RKO (cell line): ENCODE measurements at regions not wholly inside any gene's neighbourhood (a gene's known extent, or its start where the extent isn't known, plus 50 kb on each side); places are given as distances from the start of the nearest gene placed in this dataset.
A peak's percentile ranks its signal among the peaks of the same experiment; 100 is the strongest.

Experiments
- DNase-seq: peaks from one replicate; pipeline ENCODE4 v3.0.0-alpha.2; 2016; ENCODE audit warnings: low spot score

GRCh38 chr4:34878961-34879360, 1365.4 kb downstream of the ARAP2 start:
- no peak for DNase-seq

DNA sequence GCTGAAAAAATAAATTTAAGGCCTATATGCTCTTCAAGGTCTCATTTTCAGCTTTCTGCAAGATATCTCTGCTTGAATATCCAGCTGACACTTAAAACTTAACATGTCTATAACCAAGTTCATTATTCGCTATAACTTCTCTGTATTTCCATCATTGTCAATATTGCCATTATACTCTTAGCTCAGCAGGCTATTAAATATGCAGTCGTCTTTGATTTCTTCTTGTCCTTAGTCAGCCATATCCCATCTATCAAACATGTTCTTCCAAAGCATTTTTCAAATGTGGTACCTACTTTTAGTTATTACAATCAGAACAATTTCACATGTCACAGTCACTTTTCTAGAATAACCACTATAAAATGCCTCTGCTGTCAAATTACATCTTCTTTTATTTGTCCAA, 1364.1 kb downstream of the ARAP2 start:
- no peak for DNase-seq

DNA sequence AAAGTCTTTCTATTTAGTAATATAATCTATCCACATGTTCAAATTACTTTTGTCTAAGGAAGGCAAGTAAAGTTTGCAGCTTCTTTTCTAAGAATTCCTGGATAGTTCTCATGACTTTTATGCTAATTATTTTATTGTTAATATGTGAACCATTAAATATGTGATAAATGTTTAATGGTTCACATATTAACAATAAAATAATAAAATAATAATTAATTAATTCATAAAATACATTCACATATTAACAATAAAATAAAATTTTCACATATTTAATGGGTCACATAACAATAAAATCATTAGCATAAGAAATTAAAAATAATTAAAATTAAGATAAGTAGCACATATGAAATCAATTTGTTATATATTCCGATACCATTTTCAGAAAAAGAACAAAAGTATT, 1352.4 kb downstream of the ARAP2 start:
- no peak for DNase-seq

DNA sequence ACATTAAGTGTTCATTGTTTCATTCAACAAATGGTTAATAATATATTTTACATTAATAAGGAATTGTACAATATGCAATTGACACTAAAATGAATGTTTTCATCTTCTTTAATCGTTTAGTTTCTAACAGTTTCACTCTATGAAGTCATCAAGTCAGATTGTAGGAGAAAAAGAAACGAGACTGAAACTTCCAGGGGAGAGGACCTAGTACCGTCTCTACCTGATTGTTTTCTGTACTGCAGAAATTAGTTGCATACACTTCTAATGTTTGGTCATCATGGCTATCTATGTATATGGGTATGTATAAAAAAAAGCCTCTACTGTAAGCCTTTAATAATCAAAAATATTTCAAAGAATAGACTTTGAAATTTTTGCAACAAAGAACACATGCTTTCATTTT, 1350.9 kb downstream of the ARAP2 start:
- no peak for DNase-seq

- no peak for DNase-seq
These were observed 1324.3 kb downstream of the ARAP2 start for GRCh38 chr4:34920032-34920431.

DNA sequence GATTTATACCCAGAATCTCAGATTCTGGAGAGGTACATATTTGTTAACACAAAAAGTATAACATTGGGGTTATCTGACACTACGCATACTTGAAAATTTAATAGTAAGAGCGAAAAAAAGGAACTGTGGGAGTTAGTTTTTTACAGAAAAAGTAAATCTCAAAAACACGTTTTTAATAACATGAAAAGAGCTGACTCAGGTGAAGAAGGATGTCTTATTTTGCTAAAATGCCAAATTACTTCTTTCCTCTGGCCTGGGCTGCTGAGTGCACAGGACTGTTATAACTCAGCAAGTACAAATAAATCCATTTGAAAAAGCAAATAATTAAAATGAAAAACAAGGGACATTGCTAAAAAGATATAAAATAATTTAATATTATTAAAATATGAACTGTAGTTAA, 1322.9 kb downstream of the ARAP2 start:
- no peak for DNase-seq

DNA sequence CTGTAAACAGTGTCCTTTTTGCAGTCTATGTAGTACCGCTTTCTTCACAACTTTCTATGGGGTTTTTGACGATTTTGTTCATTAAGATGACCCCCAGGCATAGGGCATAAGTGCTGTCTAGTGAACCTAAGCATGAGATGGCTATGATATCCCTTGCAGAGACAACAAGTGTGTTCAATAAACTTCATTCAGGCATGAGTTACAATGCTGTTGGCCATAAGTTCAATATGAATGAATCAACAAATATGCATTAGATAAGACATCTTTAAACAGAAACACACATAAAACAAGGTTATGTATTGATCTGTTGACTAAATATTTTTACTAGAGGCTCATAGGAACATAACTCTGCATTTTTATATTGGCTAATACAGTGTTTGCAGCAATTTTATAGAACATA, 1322.0 kb downstream of the ARAP2 start:
- no peak for DNase-seq

DNA sequence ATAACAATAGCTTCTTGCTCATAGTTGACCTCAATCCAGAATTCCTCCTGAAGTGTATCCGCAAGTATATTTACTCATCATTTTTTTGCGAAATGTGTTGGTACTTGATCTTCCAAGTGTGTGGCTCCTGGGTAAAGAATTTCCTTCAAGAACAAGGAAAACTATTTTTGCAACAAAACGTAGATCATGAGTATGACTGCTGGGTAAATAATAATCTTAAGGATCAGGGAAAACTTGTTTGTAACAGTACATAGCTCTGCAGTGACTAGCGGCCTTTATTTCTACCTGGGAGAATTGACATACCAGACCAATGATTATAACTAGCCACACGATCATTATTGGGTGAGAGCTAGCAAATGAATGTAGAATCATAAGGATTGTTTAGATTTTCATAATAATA, 1311.7 kb downstream of the ARAP2 start:
- no peak for DNase-seq

DNA sequence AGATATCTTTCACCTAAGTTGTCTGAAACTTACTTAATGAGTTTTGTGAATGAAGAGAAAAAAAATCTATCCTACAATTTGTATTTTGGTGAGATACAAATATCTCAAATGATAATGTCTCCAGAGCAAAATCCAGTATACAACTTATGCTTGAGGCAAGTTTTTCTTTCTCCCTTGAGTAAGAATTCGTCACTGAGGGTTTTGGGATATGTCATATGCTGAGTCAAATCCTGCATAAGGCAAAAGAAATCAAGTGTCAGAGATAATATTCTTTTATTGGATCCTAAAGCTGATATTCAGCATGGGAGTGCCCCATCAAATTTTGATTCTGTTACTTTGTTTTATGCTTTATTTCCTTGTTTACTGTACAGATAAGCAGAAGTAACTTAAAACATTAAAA, 1308.6 kb downstream of the ARAP2 start:
- DNase-seq, result peak; percentile 31

DNA sequence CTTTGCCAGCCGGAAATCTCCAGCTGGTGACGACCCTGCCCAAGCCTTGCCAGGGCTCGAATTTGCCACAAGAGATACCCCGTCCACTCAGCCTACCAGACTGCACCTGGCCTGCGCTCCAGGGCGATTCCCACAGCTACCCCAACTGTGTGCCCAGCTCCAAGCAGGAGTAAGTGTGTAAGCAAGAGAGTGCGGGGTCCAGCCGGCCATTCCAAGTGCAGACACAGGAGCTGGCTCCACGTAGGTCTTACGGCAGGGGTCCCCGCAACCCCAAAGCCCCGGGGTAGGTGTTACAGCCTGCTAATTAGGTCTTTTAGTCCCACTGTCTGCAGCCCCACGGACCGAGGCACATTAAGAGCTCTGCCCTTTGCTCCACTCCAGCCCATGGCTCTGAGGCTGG, 1305.2 kb downstream of the ARAP2 start:
- DNase-seq, result no peak

- DNase-seq, result no peak
These were observed 1300.5 kb downstream of the ARAP2 start for GRCh38 chr4:34943741-34944386.

GRCh38 chr4:34950926-34951325, 1293.4 kb downstream of the ARAP2 start:
- no peak for DNase-seq

DNA sequence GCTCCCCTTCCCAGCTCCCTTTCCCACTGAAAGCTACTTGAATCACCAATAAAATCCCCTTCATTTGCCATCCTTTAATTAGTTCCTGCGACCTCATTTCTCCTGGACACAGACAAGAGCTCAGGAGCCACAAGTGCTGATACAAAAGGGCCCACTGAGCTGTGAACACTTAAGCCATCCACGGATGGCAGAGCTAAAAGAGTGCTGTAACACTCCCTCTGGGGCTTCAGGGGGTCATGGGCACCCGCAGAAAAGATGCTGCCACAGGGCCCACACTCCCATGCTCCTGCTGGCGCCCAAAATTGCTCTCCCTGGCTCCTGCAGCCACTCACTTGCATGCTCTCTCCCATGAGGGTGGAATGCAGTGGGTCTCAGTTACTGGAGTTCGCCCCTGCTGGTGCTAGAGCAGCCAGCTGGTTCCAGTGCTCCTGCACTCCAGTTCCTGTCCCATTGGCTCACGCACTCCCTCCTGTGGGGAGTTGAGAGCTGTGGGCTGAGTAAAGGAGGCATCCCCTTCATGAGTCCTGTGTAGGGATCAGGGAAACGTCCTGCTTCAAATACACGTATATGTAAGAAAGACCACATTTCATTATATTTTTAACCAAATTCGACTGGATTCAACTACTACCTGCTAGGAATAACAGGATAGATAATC, 1291.0 kb downstream of the ARAP2 start:
- DNase-seq, result no peak

GRCh38 chr4:34964613-34965012, 1279.7 kb downstream of the ARAP2 start:
- peak; percentile 5 for DNase-seq

- DNase-seq, result peak; percentile 24
These were observed 1272.1 kb downstream of the ARAP2 start for GRCh38 chr4:34972189-34972588.

GRCh38 chr4:34973650-34974312, 1270.5 kb downstream of the ARAP2 start:
- DNase-seq, result no peak

GRCh38 chr4:34974313-34974680, 1270.0 kb downstream of the ARAP2 start:
- no peak for DNase-seq

DNA sequence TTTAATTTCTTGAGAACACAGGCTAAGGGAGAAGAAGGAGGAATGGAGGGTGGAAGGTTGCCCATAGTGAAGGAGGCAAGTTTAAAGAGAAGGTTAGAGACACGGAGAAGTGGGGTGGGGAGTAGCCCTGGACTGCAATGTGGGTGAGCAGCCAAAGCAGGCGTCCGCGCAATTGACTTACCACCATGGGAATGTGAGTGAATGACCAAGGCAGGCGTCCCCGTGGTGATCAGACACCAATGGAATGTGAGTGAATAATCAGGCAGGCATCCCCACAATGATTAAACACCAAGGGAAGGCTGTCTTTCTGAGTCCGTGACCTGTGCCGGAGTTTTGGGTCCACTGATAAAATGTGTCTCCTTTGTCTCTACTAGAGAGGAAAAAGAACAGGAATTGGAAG, 1223.1 kb downstream of the ARAP2 start:
- DNase-seq, result peak; percentile 42

DNA sequence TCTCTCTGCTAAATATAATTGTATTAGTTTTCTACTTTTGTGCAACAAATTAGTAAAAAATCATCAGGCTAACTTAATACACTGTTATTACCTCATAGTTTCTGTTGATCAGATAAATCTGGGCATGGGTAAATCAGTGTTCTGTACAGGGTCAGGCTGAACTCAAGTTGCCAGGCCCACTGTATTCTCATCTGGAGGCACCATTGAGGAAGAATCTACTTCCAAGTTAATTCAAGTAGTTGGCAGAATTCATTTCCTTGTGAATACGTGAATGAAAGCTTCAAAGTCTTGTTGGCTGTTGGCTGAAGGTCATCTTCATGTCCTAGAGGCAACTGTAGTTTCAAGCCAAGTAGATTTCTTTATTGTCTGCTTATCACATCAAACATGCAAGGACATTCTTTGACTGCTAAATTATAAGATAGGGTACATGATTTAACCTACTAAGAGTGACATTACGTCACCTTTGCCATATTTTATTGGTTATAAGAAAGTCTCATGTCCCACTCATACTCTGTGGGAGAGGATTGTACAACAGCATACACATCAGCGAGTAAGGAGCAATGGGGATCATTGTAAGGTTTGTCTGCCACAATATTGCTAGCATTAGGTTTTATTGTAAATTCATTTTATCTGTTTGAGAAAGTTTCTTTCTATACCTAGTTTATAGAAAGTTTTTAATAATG, 1219.0 kb downstream of the ARAP2 start:
- DNase-seq, result no peak

- DNase-seq, result no peak
These were observed 1206.1 kb downstream of the ARAP2 start for GRCh38 chr4:35038079-35038805.

- no peak for DNase-seq
These were observed 1205.5 kb downstream of the ARAP2 start for GRCh38 chr4:35038845-35039244.

GRCh38 chr4:35052546-35052945, 1191.8 kb downstream of the ARAP2 start:
- DNase-seq, result no peak
